ENCODE measurements at regions not wholly inside any gene's neighbourhood (a gene's known extent, or its start where the extent isn't known, plus 50 kb on each side); places are given as distances from the start of the nearest gene placed in this dataset.

GRCh38 chr3:111373239-111373638 is 168.8 kb upstream of the CD96 start:
- TF ChIP-seq CTCF (conservative IDR thresholded peaks at IDR 0.05; ENCODE audit: low read length) (no peak), EZH2phosphoT487 (IDR thresholded peaks at IDR 0.05; ENCODE audit: borderline replicate concordance) (no peak)

Measured in Loucy (cell line).